CD4-positive, alpha-beta T cell (primary cell): ENCODE measurements at regions not wholly inside any gene's neighbourhood (a gene's known extent, or its start where the extent isn't known, plus 50 kb on each side); places are given as distances from the start of the nearest gene placed in this dataset.

ENCODE experiments used
- ATAC-seq: fragments of 200-7000 bp; cut with Tn5 transposase; one replicate; pipeline ENCODE4 v1.10.0; 2022; ENCODE audit warnings: mild to moderate bottlenecking; ENCODE audit not compliant: poor library complexity
- CTCF ChIA-PET: fragments of 350-600 bp; sonication (Branson Sonifier 250); formaldehyde crosslinking; loops from one replicate; lab custom pipeline; 2021; ENCODE audit warnings: antibody characterized with exemption, inconsistent platforms; lab: Charles Lee
- POLR2A ChIA-PET: fragments of 350-600 bp; sonication (Branson Sonifier 250); formaldehyde crosslinking; loops from one replicate; lab custom pipeline; 2021; ENCODE audit warnings: antibody characterized with exemption, inconsistent platforms; lab: Charles Lee
- DNase-seq, 14 experiments: peaks; one replicate each; pipeline ENCODE4 v3.0.0-alpha.2; 2013 to 2020; ENCODE audit warnings: mixed read lengths in 2 of 14
- H3K27ac ChIP-seq, 2 donors: one replicate each; pipeline versions ENCODE4 v1.5.1 to v1.7.0; 2013; ENCODE audit warnings: low read length in 2 of 2, low read depth in 1 of 2, mild to moderate bottlenecking in 1 of 2
- H3K27me3 ChIP-seq, 2 experiments: 1 replicate in 1 of 2; 2 replicates in 1 of 2; pipeline versions ENCODE4 v1.6.1 to v1.7.0; 2013; ENCODE audit warnings: low read length in 2 of 2, control low read depth in 1 of 2, mild to moderate bottlenecking in 1 of 2, moderate library complexity in 1 of 2; ENCODE audit not compliant: insufficient read depth in 2 of 2, control insufficient read depth in 1 of 2
- H3K36me3 ChIP-seq: one replicate; pipeline ENCODE4 v1.6.1; 2013; ENCODE audit warnings: low read length, control low read depth; ENCODE audit not compliant: insufficient read depth
- H3K4me1 ChIP-seq: one replicate; pipeline ENCODE4 v1.6.1; 2013; ENCODE audit warnings: low read length, control low read depth; ENCODE audit not compliant: insufficient read depth
- H3K4me3 ChIP-seq: one replicate; pipeline ENCODE4 v1.5.1; 2013; ENCODE audit warnings: mild to moderate bottlenecking, low read length, moderate library complexity
- H3K9me3 ChIP-seq, 2 experiments: 1 replicate in 1 of 2; 2 replicates in 1 of 2; pipeline versions ENCODE4 v1.6.1 to v1.7.0; 2013; ENCODE audit warnings: low read length in 2 of 2, mild to moderate bottlenecking in 2 of 2, control low read depth in 1 of 2, moderate library complexity in 1 of 2; ENCODE audit not compliant: control insufficient read depth in 1 of 2, insufficient read depth in 1 of 2
- H3K27ac Mint-ChIP-seq: one replicate; pipeline ENCODE4 v1.8.0; 2020; ENCODE audit warnings: mixed read lengths
- H3K27me3 Mint-ChIP-seq: one replicate; pipeline ENCODE4 v1.8.0; 2021; ENCODE audit warnings: mixed read lengths
- H3K36me3 Mint-ChIP-seq: one replicate; pipeline ENCODE4 v1.8.0; 2021; ENCODE audit warnings: low read depth, mixed read lengths
- H3K4me1 Mint-ChIP-seq: one replicate; pipeline ENCODE4 v1.8.0; 2021; ENCODE audit warnings: low read depth, mixed read lengths
- H3K4me3 Mint-ChIP-seq: one replicate; pipeline ENCODE4 v1.8.0; 2020; ENCODE audit warnings: mild to moderate bottlenecking, mixed read lengths
- H3K9me3 Mint-ChIP-seq: one replicate; pipeline ENCODE4 v1.8.0; 2020; ENCODE audit warnings: mixed read lengths
- CTCF ChIP-seq: fragments of 200-600 bp; IDR thresholded peaks from one replicate; pipeline ENCODE4 v1.8.0; 2022; ENCODE audit warnings: antibody characterized with exemption, mild to moderate bottlenecking
- intact Hi-C, 2 experiments: fragments of 100-400 bp; cut with DNase I in 1 of 2; cut with micrococcal nuclease in 1 of 2; formaldehyde crosslinking; loops; one replicate each; pipeline versions ENCODE4 v1.15.1 to v1.9.0; 2023 to 2025; cut with DNase I, micrococcal nuclease

- no peaks in the 10 kb centered on the region for H3K36me3 Mint-ChIP-seq
- H3K27ac Mint-ChIP-seq: no peak overlapping the region
- no peak overlapping the region for H3K4me3 ChIP-seq
- H3K36me3 ChIP-seq: no peaks in the 10 kb centered on the region
- intact Hi-C loops: no loop called here
- peaks cover 0 to 3% of the 10 kb centered on the region in 2 experiments for H3K27me3 ChIP-seq
- H3K9me3 Mint-ChIP-seq: peaks cover 7% of the 10 kb centered on the region
- H3K4me1 Mint-ChIP-seq: peaks cover 20% of the 10 kb centered on the region
- DNase-seq (no peak), ATAC-seq (no peak)
- H3K4me1 ChIP-seq: peaks cover under 1% of the 10 kb centered on the region
- no peak overlapping the region for H3K27ac ChIP-seq
- TF ChIP-seq CTCF: no peak
- no peak overlapping the region for H3K4me3 Mint-ChIP-seq
- H3K27me3 Mint-ChIP-seq: no peaks in the 10 kb centered on the region
- POLR2A ChIA-PET: no interaction called here
- CTCF ChIA-PET: no interaction called here
- peaks cover 0 to 11% of the 10 kb centered on the region in 2 experiments for H3K9me3 ChIP-seq
These were observed 67.8 kb upstream of the SDK1 start for GRCh38 chr7:3233301-3233700.

GRCh38 chr7:3234051-3234450 lies 67.0 kb upstream of the SDK1 start:
- TF ChIP-seq CTCF: no peak
- H3K27ac ChIP-seq: no peak overlapping the region
- no peak for ATAC-seq
- ChIA-PET CTCF (no interaction called here), POLR2A (no interaction called here)
- H3K27ac Mint-ChIP-seq: no peak overlapping the region
- peaks cover 0 to 3% of the 10 kb centered on the region in 2 experiments for H3K27me3 ChIP-seq
- H3K27me3 Mint-ChIP-seq: no peaks in the 10 kb centered on the region
- no peaks in the 10 kb centered on the region for H3K36me3 ChIP-seq
- intact Hi-C loops: no loop called here
- H3K4me3 ChIP-seq: no peak overlapping the region
- DNase-seq: no peak
- H3K9me3 ChIP-seq: peaks cover 0 to 11% of the 10 kb centered on the region in 2 experiments
- H3K4me3 Mint-ChIP-seq: no peak overlapping the region
- no peaks in the 10 kb centered on the region for H3K4me1 ChIP-seq
- peaks cover 7% of the 10 kb centered on the region for H3K9me3 Mint-ChIP-seq
- H3K4me1 Mint-ChIP-seq: peaks cover 13% of the 10 kb centered on the region
- H3K36me3 Mint-ChIP-seq: no peaks in the 10 kb centered on the region

GRCh38 chr7:3234851-3235250 lies 66.2 kb upstream of the SDK1 start:
- no peak for TF ChIP-seq CTCF

More at GRCh38 chr7:3234851-3235250, 66.2 kb upstream of the SDK1 start:
- H3K9me3 Mint-ChIP-seq: peaks cover 7% of the 10 kb centered on the region
- ATAC-seq (no peak), DNase-seq (no peak)
- peaks cover 0 to 3% of the 10 kb centered on the region in 2 experiments for H3K27me3 ChIP-seq
- ChIA-PET POLR2A (no interaction called here), CTCF (no interaction called here)
- H3K9me3 ChIP-seq: peaks cover 0 to 11% of the 10 kb centered on the region in 2 experiments
- intact Hi-C loops: no loop called here
- H3K27ac Mint-ChIP-seq: no peak overlapping the region
- H3K27me3 Mint-ChIP-seq: no peaks in the 10 kb centered on the region
- no peak overlapping the region for H3K4me3 ChIP-seq
- no peak overlapping the region for H3K27ac ChIP-seq
- no peaks in the 10 kb centered on the region for H3K36me3 ChIP-seq
- H3K4me1 Mint-ChIP-seq: peaks cover 8% of the 10 kb centered on the region
- no peak overlapping the region for H3K4me3 Mint-ChIP-seq
- H3K36me3 Mint-ChIP-seq: no peaks in the 10 kb centered on the region
- no peaks in the 10 kb centered on the region for H3K4me1 ChIP-seq
